Heart left ventricle (tissue), 16 donors: ENCODE measurements at regions not wholly inside any gene's neighbourhood (a gene's known extent, or its start where the extent isn't known, plus 50 kb on each side); places are given as distances from the start of the nearest gene placed in this dataset.

Source experiments
- ATAC-seq, 4 donors: fragments of 200-7000 bp; cut with Tn5 transposase; one replicate each; pipeline ENCODE4 v1.9.1; 2020 to 2022; ENCODE audit warnings: moderate library complexity in 4 of 4, mild to moderate bottlenecking in 3 of 4, moderate number of reproducible peaks in 1 of 4
- DNase-seq, 5 donors: peaks; one replicate each; pipeline ENCODE4 v3.0.0-alpha.2; 2020
- H3K27ac ChIP-seq, 12 donors: fragments of 200-600 bp; sonication (generic) in 4 of 12; one replicate each; pipeline versions ENCODE4 v1.5.0 to v1.8.0; 2016 to 2022; ENCODE audit warnings: mild to moderate bottlenecking in 2 of 12
- H3K27me3 ChIP-seq, 9 donors: fragments of 200-600 bp; sonication (generic) in 2 of 9; one replicate each; pipeline versions ENCODE4 v1.5.1 to v1.8.0; 2016 to 2022; ENCODE audit warnings: mild to moderate bottlenecking in 3 of 9
- H3K36me3 ChIP-seq, 9 donors: fragments of 200-600 bp; sonication (generic) in 2 of 9; one replicate each; pipeline versions ENCODE4 v1.5.0 to v1.8.0; 2018 to 2022; ENCODE audit warnings: mild to moderate bottlenecking in 2 of 9
- H3K4me1 ChIP-seq, 12 donors: fragments of 200-600 bp; sonication (generic) in 4 of 12; one replicate each; pipeline versions ENCODE4 v1.5.0 to v1.8.0; 2016 to 2022; ENCODE audit warnings: mild to moderate bottlenecking in 3 of 12
- H3K4me3 ChIP-seq, 12 donors: fragments of 200-600 bp; sonication (generic) in 4 of 12; one replicate each; pipeline versions ENCODE4 v1.5.0 to v1.8.0; 2017 to 2022; ENCODE audit warnings: mild to moderate bottlenecking in 9 of 12, moderate library complexity in 4 of 12
- H3K9me3 ChIP-seq, 12 donors: fragments of 200-600 bp; sonication (generic) in 4 of 12; one replicate each; pipeline versions ENCODE4 v1.5.0 to v1.8.0; 2016 to 2022; ENCODE audit warnings: mild to moderate bottlenecking in 1 of 12
- POLR2A ChIP-seq, 2 donors: fragments of 450-650 bp; IDR thresholded peaks; one replicate each; pipeline ENCODE4 v1.6.1; 2017; ENCODE audit warnings: antibody characterized with exemption in 2 of 2, mild to moderate bottlenecking in 2 of 2, moderate library complexity in 2 of 2
- WGBS, 4 donors: extraction: QIAGEN DNeasy Blood & Tissue Kit in 2 of 4; methylation state at CpG; one replicate each; pipeline versions ENCODE4 v1.1.5 to v1.1.7; 2013 to 2018; 5-methylcytosine and 5-hydroxymethylcytosine counted together
- intact Hi-C, 10 donors: fragments of 100-400 bp; cut with DNase I; formaldehyde crosslinking; loops; one replicate each; pipeline versions ENCODE4 v1.11.1 to v1.14.2; 2022
- TF ChIP-seq, protein P1 (sequence below), 12 donors: fragments of 200-600 bp; sonication (generic) in 4 of 12; IDR thresholded peaks; one replicate each; pipeline versions ENCODE4 v1.5.0 to v1.8.0; 2018 to 2022; ENCODE audit warnings: antibody characterized with exemption in 12 of 12, mild to moderate bottlenecking in 5 of 12
- donor health status: ischemic (EF 13 %, LVEDD 7.1; RV severe dilation, severe dysfunction).
- donor health status: healthy with polysubstance abuse.
- donor health status: DM: no; HTN: yes; CAD: no.
- donor health status: DM: no; HTN: no; CAD: no.
- donor health status: ischemic (EF 25% LVEDD 6.9; RV normal size, moderate dysfunction).
- donor health status: ischemic (EF 25% LVEDD 5.7; RV mildly dilated, moderate dysfunction).
- donor health status: healthy.
- donor health status: DM: yes; HTN: yes; CAD: no.
- donor health status: ischemic (EF 35%, LVEDD 5.7; RV mildly dilated, moderate dysfunction).
- donor health status: nonischemic (EF 11% LVEDD 7.7; RV severe dilation, severe dysfunction).
- donor health status: DM: yes; HTN: yes; CAD: no.
- donor health status: PGD.
- donor health status: ischemic (EF 29% LVEDD 5.4; RV normal size, mild dysfunction).
- donor health status: nonischemic (EF 23%, LVEDD 6.1; RV moderate dilation, normal function).

DNA sequence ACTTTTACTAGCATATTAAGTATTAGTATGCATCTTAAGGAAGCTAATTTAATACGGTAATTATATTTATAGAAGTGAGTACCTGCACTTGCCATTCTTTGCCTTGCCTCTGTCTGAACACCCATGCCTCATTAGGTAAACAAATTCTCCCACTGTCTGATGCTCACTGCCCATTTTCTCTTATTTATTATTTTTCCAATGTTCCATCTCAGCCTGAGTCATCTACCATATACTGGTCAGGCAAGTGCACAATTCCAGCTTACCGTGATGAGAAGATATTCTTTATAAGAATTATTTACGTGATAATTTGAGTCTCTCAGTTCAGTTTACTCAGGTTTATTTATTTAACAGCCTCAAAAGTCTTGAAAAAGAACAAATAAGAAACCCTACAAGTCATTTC is 619.2 kb upstream of the EYS start:
- intact Hi-C loops, result no loop called here
- Histone ChIP-seq H3K9me3 (peaks cover 0 to 4% (median 0%) of the 10 kb centered on the region in 12 donors), H3K27ac (no peak overlapping the region), H3K36me3 (no peaks in the 10 kb centered on the region), H3K4me1 (no peaks in the 10 kb centered on the region), H3K27me3 (no peaks in the 10 kb centered on the region), H3K4me3 (no peak overlapping the region)
- ATAC-seq (no peak), DNase-seq (no peak)
- WGBS, 4 donors, result 67 to 80% (median 72%) methylated on average over 3 of the region's 3 CpGs
- no peak for TF ChIP-seq POLR2A (IDR thresholded peaks at IDR 0.05)
- TF ChIP-seq, protein P1, sequence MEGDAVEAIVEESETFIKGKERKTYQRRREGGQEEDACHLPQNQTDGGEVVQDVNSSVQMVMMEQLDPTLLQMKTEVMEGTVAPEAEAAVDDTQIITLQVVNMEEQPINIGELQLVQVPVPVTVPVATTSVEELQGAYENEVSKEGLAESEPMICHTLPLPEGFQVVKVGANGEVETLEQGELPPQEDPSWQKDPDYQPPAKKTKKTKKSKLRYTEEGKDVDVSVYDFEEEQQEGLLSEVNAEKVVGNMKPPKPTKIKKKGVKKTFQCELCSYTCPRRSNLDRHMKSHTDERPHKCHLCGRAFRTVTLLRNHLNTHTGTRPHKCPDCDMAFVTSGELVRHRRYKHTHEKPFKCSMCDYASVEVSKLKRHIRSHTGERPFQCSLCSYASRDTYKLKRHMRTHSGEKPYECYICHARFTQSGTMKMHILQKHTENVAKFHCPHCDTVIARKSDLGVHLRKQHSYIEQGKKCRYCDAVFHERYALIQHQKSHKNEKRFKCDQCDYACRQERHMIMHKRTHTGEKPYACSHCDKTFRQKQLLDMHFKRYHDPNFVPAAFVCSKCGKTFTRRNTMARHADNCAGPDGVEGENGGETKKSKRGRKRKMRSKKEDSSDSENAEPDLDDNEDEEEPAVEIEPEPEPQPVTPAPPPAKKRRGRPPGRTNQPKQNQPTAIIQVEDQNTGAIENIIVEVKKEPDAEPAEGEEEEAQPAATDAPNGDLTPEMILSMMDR (IDR thresholded peaks at IDR 0.05), result no peak

DNA sequence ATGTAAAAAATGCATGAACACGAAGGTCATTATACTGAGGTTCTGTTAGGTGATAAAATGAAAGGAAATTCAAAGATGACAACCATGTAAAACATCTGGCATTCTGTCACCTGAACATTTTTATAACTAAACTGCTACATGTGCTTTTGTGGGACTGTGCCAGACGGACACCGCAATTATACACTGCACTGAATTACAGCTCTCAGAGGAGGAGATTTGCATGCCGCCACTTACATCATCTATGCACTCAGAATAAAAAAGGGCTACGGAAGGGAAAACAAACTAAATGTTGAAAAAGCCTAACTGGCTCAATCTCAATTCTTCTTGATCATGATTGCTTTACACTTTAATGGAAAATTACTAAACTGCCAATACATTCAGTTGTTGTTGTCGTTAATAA is 614.0 kb upstream of the EYS start:
- Histone ChIP-seq H3K4me3 (no peak overlapping the region), H3K9me3 (peaks cover 0 to 4% (median 0%) of the 10 kb centered on the region in 12 donors), H3K27me3 (no peaks in the 10 kb centered on the region), H3K27ac (no peak overlapping the region), H3K4me1 (no peaks in the 10 kb centered on the region), H3K36me3 (no peaks in the 10 kb centered on the region)
- intact Hi-C loops, result no loop called here
- no peak for TF ChIP-seq POLR2A (IDR thresholded peaks at IDR 0.05)
- TF ChIP-seq, protein P1 (IDR thresholded peaks at IDR 0.05), result no peak
- WGBS, 4 donors, result 77 to 82% (median 80%) methylated on average over 6 of the region's 6 CpGs
- no peak for ATAC-seq
- DNase-seq, result no peak

DNA sequence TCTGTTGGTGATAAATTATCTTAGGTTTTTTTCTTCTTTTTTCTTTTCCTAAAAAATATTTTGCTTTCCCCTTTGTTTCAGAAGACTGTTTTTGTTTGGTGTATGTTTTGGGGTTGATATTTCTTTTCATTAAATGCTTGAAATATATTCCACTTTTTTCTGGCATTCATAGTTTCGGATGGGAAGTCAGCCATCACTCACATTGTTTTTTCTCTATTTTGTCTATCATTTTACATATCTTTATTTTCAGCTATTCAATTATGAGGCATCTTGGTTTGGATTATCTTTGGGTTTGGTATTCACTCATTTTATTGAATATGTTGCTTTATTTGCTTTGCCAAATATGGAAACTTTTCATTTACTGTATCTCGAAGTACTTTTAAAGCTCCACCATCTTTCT is 600.5 kb upstream of the EYS start:
- Histone ChIP-seq H3K27me3 (no peaks in the 10 kb centered on the region), H3K9me3 (peaks cover 0 to 32% (median 8%) of the 10 kb centered on the region in 12 donors), H3K4me1 (no peaks in the 10 kb centered on the region), H3K4me3 (no peak overlapping the region), H3K36me3 (no peaks in the 10 kb centered on the region), H3K27ac (no peak overlapping the region)
- intact Hi-C loops, result no loop called here
- no peak for TF ChIP-seq POLR2A (IDR thresholded peaks at IDR 0.05)
- TF ChIP-seq, protein P1 (IDR thresholded peaks at IDR 0.05), result no peak
- WGBS, 4 donors, result 88 to 94% (median 91%) methylated on average over 2 of the region's 2 CpGs
- ATAC-seq (no peak), DNase-seq (no peak)

DNA sequence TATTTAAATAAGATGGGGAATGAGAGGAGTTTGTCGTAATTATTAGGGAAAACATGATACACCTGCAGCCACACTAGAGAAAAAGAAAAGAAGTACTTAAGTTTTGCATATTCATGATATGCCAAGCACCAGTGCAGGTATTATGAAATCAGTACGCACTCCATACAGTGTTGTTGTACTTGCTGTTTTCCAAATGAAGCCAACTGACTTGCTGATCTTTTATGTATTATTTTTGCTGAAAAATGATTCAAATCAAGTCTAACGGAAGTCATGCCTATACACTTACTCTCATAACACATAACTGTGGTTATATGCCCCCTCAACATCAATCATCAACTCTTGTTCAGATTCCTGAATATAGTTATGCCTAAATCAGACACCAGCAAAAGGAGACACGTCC is 584.9 kb upstream of the EYS start:
- no peak for DNase-seq
- TF ChIP-seq, protein P1 (IDR thresholded peaks at IDR 0.05), result no peak
- no peak for TF ChIP-seq POLR2A (IDR thresholded peaks at IDR 0.05)
- H3K4me1 ChIP-seq, result no peaks in the 10 kb centered on the region
- no peaks in the 10 kb centered on the region for H3K27me3 ChIP-seq
- intact Hi-C loops, result no loop called here
- H3K27ac ChIP-seq, result no peak overlapping the region
- no peak overlapping the region for H3K4me3 ChIP-seq
- no peak for ATAC-seq
- H3K36me3 ChIP-seq, result no peaks in the 10 kb centered on the region
- H3K9me3 ChIP-seq, result no peaks in the 10 kb centered on the region
- WGBS, 4 donors, result 72 to 79% (median 78%) methylated on average over 4 of the region's 4 CpGs
